NOMO-1 (cell line): ENCODE measurements at regions not wholly inside any gene's neighbourhood (a gene's known extent, or its start where the extent isn't known, plus 50 kb on each side); places are given as distances from the start of the nearest gene placed in this dataset.

ENCODE experiments used
- DNase-seq, 2 experiments: peaks; one replicate each; lab custom pipeline; 2025; ENCODE audit not compliant: unreplicated experiment in 2 of 2; lab: John Stamatoyannopoulos, UW

DNA sequence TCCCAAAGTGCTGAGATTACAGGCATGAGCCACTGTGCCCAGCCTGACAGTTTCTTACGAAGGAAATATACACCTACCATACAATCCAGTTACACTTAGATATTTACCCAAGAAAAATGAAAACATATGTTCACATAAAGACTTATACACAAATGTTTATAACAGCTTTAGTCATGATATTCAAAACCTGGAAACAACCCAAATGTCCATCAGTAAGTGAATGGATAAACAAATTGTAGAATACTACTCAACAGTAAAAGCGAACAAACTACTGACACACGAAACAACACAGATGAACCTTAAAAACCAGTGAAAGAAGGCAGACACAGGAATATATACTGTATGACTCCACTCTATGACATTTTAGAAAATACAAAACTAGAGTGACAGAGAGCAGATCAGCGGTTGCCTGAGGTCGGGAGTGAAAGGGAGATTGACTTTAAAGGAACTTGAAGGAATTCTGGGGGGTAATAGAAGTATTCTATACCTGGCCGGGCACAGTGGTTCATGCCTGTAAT is 83.6 kb downstream of the SPRING1 start:
- DNase-seq = no peak

DNA sequence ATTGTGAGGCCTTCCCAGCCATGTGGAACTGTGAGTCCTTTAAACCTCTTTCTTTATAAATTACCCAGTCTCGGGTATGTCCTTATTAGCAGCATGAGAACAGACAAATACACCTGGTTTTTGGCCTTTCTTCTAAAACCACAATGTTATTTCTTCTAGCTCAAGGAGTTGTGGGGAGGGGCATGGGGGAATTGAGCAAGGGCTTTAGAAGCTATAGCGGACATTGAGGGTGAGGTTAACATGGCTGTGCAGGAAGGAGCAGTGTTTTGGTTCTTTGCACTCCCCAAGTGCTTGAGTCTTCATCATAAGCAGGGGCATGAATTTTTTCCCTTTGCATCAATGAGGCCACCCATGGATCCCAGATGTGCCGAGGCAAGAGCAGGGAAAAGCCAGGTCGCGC is 86.8 kb downstream of the SPRING1 start:
- DNase-seq = no peak

DNA sequence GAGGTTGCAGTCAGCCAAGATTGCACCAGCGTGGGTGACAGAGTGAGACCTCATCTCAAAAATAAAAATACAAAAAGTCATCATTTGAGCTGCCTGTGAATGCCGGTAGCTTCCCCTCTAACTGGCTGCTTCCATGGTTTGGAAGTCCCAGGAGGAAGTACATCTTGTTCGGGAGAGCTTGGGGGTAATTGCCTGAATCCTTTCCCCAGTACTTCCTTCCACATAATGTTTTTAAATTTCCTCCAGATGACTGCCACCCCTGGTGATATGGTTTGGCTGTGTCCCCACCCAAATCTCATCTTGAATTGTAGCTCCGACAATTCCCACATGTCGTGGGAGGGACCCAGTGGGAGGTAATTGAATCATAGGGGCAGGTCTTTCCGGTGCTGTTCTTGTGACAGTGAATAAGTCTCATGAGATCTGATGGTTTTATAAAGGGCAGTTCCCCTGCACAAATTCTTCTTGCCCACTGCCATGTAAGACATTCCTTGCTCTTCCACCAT is 87.2 kb downstream of the SPRING1 start:
- DNase-seq = no peak

DNA sequence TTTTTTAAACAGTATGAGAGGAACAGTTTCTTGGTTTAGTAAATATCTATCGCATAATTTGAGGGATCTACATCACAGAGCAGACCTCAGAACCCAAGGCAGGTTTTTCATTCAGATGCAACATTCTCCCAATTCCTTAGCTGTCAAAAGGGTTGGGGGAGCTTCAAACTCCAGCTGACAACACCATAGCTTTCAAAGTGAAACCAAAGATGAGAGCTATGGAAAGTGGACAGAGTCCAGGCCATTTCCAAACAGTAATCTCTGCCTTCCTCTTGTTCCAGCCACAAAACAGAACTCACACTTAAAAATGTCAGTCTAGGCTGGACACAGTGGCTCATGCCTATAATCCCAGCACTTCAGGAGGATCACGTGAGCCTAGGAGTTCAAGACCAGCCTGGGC is 87.8 kb downstream of the SPRING1 start:
- DNase-seq = no peak

DNA sequence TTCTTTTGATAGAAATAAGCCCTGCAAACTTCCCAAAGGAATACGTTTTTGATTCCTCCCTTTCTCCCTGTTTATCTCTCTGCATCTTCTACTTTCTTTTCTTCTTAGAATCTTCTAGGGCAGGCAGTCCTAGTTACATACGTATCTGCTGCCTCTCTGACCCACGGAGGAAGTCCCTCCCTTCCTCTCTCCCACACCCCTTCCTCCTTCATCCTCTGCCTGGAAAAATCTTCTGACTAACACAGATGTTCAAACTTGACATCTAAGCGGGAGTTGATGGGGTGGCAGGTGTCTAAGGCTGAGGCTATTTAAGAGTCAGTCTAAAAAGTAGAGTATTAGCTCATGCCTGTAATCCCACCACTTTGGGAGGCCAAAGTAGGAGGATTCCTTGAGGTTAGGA is 88.6 kb downstream of the MAP1LC3B2 start:
- no peak for DNase-seq

DNA sequence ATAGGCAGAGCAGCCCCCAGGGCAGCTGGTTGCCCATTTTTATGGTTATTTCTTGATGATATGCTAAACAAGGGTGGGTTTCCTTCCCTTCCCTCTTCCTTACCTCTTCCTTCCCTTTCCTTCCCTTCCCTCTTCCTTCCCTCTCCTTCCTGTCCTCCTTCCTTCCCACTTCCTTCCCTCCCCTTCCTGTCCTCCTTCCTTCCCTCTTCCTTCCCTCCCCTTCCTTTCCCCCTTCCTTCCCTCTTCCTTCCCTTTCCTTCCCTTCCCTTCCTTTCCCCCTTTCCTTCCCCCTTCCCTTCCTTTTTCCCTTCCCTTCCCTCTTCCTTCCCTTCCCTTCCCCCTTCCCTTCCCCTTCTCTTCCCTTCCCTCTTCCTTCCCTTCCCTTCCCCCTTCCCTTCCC is 87.7 kb downstream of the MAP1LC3B2 start:
- no peak for DNase-seq

DNA sequence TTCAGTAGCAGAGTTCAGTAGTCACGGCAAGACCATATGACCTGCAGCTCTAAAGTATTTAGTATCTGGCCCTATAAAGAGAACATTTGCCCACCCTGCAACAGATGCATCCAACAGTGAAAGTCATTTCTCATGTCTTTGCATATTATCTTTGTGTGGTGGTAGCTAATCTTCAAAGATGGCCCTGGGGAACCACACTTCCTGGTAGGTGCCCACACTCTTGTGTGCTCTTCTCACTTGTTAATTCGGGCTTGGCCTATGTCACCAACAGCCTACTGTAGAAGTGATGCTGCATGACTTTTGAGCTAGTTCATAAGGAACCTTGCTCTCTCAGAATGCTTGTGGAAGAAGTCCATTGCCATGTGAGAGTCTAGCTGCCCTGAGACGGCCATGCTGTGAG is 85.6 kb downstream of the MAP1LC3B2 start:
- no peak for DNase-seq

DNA sequence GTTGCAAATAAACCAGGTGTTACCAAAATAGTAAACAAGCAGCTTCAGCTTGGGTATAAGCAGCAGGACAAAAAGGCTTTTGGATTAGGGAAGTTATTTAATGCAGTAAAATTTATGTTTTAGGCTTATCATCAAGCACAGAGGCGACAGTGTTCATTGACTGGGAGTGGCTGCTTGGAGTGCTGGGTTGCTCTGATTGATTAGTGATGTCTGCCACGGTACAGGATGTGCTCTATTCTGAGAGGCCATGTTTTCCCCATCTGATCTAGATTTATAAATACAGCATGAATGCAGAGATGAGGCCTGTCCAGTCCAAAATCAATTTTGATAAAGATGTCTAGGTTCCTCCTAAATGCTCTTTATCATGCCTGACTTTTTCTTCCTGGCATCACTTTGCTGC is 83.5 kb downstream of the MAP1LC3B2 start:
- peak; percentile 47 to 67 for DNase-seq

DNA sequence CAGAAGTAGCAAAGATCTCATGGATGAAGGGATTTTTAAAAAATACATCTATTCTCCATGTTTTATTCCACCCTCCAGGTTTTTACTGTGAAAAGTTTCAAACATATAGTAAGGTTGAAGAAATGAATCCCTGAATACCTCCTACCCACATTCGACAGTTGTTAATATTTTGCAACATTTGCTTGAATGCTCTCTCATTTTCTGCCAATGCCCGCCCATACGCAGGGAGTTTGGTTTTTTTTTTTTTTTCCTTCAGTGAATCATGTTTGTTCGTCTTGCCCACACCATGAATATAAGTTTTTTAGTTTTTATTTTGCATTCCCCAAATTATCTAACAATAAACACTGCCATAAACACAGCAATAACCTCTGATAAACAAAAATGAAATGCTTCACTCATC is 82.9 kb downstream of the MAP1LC3B2 start:
- peak; percentile 49 to 53 for DNase-seq

DNA sequence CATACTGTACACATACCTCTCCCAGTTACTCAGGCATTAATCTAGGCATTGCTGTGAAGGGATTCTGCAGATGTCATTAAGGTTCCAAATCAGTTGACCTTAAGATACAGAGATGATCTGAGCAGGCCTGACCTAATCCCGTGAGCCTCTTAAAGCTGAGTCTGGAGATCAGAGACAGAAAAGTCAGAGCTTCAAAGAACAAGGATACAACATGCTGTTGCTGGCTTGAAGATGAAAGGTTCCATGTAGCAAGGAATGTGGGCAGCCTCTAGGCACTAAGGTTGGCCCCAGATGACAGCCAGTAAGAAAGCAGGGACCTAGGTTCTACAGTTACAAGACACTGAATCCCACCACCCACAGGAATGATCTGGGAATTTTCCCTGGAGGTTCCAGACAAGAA is 81.1 kb downstream of the MAP1LC3B2 start:
- DNase-seq = no peak

DNA sequence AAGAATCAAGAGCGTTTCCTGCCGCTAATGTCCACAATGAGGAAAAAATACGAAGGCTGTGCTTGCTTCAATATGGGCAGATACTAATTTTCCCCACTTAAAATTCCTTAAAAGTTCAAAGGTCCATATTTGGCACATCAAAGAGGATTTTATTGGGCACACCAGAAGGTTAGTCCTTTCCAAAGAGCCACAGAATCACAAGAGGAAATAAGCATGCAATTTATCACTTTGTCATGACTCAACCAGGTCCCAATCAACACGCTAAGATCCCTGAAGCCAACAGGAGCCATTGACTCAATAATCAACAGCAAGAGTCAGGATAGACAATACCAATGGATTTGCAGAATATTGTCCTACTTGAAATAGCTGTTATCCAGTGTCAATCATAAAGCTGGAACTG is 80.6 kb downstream of the MAP1LC3B2 start:
- peak in 1 of 2 experiments; percentile 16 for DNase-seq

DNA sequence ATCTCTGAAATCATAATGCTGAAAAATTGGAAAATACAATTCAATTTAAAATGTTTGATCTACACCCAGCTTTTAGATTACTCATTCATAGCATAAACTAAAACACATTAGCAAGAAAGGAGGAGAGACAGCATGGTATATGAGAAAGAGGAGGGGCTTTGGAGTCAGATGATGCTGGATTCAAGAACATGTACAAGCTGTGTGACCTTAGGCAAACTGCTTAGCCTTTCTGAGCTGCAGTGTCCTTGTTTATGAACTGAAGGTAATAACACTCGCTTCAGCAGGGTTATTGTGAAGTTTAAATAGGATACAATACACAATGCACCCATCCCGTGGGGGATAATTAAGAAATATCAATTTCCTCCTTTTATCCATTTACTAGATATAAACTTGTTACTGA is 79.2 kb downstream of the MAP1LC3B2 start:
- DNase-seq = no peak

DNA sequence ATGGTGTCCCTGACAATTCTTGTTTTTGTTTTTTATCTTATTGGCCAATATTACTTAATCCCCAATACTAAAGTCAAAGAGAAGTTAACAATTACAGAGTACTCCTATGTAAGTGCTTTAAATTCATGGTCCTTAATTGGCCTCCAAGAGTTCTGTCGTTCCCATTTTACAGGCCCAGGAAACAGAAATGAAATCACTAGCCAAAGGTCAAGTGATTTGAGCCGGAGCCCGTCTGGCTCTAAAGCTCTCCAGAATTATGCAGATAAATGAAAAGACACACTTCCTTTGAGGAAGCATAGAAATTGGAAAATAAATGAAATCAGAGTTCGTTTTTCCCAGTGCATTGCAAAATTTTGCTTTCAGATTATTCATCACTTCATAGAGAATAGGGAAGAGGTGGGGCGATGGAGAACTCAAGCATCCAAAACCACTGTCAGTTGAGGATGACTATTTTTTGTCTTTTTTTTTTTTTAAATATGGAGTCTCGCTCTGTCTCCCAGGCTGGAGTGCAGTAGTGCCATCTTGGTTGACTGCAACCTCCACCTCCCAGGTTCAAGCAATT is 78.5 kb downstream of the MAP1LC3B2 start:
- peak; percentile 58 to 76 for DNase-seq

DNA sequence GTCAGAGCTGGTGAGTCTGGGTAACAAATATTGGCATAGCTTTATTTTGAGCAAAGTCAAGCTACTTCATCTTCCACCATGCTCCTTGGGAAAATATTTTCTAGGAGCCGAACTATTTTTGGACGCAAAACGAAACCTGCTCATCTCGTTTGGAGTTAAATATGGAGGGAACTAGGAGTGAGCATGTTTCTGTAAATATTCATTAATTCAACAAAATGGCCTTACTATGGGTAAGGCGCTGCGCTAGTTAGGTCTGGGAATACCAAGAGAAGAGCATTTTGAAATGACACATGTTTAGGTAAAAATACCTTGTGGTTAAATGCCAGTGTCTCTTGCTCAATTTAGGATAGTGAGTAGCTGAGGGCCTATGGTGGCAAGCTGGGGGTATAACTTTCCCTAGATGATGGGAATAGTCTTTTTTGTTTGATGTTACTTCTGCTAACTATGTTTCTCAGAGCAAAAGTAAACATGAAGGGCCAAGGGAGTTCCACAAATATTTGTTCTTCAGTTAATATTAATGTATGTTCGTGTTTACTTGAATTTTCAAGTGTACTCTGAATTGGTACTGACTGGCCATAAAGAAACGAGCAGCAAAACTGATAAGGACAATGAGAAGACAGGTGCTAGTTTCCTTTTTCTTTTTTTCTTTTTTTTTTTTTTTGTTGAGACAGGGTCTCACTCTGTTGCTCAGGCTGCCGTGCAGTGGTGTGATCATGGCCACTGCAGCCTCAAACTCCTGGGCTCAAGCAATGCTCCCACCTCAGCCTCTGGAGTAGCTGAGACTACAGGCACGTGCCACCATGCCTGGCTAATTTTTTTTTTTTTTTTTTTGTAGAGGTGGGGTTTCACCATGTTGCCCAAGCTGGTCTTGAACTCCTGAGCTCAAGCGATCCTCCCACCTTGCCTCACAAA is 77.7 kb downstream of the MAP1LC3B2 start:
- DNase-seq = no peak

DNA sequence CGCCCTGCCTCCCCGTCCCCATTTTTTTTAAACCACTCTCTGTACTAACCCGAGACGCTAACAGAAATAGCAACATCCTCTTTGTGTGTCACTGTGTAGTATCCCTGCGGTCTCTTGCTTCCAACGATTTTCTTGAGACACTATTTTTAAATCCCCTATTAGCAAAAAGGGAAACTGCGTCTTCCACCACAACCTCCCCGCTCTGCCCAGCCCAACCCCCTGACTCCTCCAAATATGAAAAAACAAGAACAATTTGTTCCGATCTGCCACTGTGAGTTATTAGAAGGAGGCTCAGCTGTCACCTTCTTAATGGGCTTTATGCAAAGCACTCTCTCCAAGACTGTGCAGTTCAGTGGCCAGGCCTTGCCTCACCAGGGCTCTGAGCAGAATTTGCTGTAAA is 76.3 kb downstream of the MAP1LC3B2 start:
- peak; percentile 96 to 99 for DNase-seq

DNA sequence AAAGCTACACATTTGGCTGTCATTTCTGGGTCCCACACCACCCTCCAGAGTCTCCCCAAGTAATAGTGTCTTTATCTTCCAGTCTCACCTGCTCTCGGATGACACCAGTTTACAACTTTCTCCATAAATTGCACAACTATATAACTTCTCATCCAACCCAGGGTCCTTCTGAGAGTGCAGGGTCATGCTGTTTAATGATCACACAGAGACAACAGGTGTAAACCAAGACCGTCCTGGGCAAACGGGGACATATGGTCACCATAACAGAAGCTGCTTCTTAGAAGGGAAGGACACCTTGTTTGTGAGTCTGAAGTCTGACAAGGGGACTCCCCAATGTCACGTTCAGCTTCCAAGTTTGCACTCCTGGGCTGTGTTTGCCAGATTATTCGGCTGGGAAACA is 74.3 kb downstream of the MAP1LC3B2 start:
- DNase-seq = no peak

DNA sequence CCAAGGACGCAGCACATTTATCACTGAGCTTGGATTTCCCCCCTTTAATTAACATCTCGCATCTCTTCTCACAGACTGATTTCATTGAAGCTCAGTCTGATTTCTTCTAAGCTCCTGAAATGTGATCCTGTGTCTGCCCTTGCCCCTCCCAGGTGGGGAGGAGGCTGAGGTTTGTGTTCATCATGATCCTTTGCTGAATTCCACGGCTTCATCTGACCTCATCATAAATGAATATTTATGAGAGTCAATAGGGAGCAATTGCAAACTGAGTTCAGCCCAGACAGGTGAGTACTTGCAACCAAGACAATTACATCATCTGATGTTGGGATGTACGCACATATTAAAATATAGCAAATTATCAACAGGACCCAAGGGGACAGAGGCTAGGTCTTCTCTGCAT is 72.4 kb downstream of the MAP1LC3B2 start:
- DNase-seq = no peak

DNA sequence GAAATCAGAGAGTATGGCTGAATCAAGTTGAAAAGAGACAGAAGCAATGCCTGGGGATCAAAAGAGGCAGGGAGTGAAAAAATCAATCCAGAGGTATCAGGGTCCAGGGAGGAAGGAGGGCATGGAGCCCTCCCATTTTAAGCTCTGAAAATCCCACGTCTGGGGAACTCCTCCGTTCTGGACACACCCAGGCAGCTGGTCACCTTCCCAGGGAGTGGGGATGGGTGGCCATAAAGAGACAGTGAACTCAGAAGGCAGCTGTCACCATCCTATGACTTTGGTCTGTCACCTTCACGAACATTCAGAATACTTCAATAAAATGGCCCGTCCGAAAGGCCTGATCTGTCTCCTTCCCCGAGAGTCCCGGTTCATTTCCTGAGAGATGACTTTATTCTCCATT is 71.6 kb downstream of the MAP1LC3B2 start:
- DNase-seq = no peak

DNA sequence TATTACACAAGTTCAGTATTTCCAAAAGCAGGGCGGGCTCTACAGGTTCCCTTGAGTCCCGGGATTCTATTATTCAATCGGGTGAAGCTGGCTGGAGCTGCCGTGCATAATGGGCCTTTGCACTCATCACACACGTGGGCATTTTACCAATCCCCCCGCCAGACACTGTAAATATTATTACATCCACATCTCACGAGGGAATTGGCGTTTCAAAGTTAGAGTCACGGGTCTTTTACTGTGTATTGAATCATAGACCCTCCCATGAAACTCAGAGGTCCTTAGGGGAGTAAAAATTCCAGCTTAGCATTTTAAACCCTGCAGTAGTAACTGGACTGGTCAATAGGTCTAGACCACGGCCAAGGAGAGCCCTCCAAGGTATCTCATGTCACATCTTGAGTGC is 70.3 kb downstream of the MAP1LC3B2 start:
- no peak for DNase-seq

DNA sequence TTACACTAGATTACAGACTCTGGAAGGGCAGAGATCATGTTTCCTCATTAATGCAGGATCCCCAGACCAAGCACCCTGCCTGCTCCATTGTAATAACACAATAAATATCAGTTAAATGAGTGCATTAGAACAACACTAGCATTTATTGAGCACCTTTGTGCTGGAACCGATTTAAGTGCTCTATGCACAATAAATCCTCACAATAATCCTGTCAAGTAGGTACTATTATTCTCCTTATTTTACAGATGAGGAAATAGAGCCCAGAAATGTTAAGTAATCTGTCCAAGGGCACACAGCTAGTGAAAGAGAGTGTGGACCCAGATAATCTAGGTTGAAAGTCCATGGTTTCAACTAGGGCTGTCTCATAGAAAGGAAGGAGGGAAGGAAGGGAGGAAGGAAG is 69.8 kb downstream of the MAP1LC3B2 start:
- peak in 1 of 2 experiments; percentile 21 for DNase-seq

DNA sequence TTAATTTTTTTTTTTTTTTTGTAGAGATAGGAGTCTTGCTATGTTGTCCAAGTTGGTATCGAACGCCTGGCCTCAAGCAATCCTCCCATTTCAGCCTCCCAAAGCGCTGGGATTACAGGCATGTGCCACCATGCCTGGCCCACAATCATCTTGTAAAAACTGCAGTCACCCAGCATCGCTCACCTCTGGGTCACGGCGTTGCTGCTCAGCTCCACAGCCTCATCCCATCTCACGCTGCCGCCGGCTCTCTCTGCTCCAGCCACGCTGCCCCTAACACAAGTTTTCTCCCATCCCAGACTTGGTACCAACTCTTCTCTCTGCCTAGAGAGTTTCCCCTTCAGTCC is 69.2 kb downstream of the MAP1LC3B2 start:
- no peak for DNase-seq
